ENCODE measurements at regions not wholly inside any gene's neighbourhood (a gene's known extent, or its start where the extent isn't known, plus 50 kb on each side); places are given as distances from the start of the nearest gene placed in this dataset.

GRCh38 chr22:49583886-49584505 lies 243.7 kb downstream of the BRD1 start:
- no peak for TF ChIP-seq CTCF (conservative IDR thresholded peaks at IDR 0.05)
- H3K27ac ChIP-seq = no peak overlapping the region

- no peak for TF ChIP-seq CTCF (conservative IDR thresholded peaks at IDR 0.05)
- H3K27ac ChIP-seq = no peak overlapping the region
These were observed 244.3 kb downstream of the BRD1 start for GRCh38 chr22:49583341-49583740.

DNA sequence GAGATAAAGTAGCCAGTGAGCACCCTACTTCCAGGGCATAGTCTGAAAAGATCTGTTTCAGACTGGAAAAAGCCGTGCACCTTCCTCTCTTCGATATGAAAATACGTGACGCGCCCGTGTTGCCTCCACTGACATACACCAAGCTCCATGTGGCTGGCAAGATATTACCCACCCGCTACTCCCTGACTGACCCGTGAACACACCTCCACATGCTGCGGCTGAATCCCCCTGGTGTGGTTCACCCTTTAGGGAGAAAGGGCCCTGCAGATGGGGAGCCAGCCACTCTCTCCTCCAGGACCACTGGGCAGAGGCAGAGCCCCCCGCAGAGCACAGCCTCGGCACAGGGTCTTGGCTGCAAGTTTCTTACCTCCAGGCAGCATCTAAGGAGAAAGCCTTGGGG lies 245.0 kb downstream of the BRD1 start:
- TF ChIP-seq CTCF (conservative IDR thresholded peaks at IDR 0.05) = no peak
- H3K27ac ChIP-seq = no peak overlapping the region

GRCh38 chr22:49582181-49582580 lies 245.5 kb downstream of the BRD1 start:
- no peak for TF ChIP-seq CTCF (conservative IDR thresholded peaks at IDR 0.05)
- no peak overlapping the region for H3K27ac ChIP-seq

DNA sequence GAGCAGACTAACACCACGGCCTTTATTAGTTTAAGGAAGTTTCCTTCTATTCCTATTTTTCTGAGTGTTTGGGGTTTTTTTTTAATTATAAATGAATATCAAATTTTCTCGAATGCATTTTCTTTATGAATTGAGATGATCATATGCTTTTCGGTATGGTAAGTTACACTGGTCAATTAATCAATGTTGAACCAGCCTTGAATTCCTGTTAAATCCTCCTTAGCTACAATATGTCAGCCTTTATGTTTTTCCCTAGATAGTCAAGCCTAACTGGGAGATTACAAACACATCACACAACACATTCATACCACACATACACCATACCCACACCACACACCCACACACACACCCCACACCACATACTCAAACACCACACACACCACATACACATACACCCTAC lies 247.6 kb downstream of the BRD1 start:
- H3K27ac ChIP-seq = no peak overlapping the region
- no peak for TF ChIP-seq CTCF (conservative IDR thresholded peaks at IDR 0.05)

- no peak for TF ChIP-seq CTCF (conservative IDR thresholded peaks at IDR 0.05)
These were observed 250.3 kb downstream of the BRD1 start for GRCh38 chr22:49577168-49578060.

DNA sequence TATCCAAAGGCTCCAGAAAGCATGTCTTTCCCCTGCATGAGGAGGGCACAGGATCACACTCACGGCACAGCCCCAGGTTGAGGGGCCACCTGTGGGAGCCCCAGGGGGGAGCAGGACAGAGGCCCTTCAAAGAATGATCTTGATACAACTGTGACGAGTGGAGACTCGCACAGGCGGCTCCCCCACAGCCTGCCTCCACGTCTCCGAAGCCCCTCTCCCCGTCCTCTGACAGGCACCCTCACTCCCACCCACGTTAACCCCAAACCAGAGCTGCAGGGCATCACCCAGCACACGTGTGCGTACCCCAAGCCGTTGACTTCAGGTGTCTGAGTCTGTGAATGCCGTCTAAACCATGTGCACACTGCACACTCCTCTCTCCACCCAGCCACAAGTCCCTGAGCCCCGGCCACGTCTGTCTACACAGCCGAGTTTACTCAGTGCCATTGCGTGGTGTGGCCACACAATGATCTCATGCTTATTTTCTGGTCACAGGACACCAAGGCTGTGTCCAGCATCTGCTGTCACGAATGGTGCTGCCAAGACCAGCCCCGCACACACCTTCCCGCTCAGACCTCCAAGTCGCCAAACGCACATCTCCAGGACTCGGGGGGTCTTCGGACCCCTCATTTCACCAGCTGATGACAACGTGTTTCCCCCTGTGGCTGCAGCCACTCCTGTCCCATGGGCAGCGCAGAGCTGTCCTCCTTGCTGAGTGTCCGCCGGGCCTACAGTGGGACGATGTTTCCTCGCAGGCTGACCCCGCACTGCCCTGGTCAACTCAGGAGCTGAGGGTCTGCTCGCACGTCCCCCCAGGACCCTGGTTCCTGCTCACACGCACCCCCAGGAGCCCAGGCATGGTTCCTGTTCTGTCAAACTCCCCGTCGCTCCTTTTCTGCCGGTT lies 251.2 kb downstream of the BRD1 start:
- TF ChIP-seq CTCF (conservative IDR thresholded peaks at IDR 0.05) = no peak

More at GRCh38 chr22:49577168-49578060, 250.3 kb downstream of the BRD1 start:
- no peak overlapping the region for H3K27ac ChIP-seq

More for the DNA sequence above, 251.2 kb downstream of the BRD1 start:
- no peak overlapping the region for H3K27ac ChIP-seq

Data from VCaP (cell line).